SK-N-SH treated with all-trans-retinoic acid at 6 μM for 48 hours (cell line): ENCODE measurements at regions not wholly inside any gene's neighbourhood (a gene's known extent, or its start where the extent isn't known, plus 50 kb on each side); places are given as distances from the start of the nearest gene placed in this dataset.

Source experiments
- PPARA ChIP-seq: fragments of 250-450 bp; sonication (Bioruptor Pico); IDR thresholded peaks from 2 replicates; pipeline ENCODE4 v1.5.0; 2020; ENCODE audit warnings: mild to moderate bottlenecking, borderline replicate concordance
- TOX ChIP-seq: fragments of 250-450 bp; sonication (Bioruptor Pico); IDR thresholded peaks from 2 replicates; pipeline ENCODE4 v1.8.0; 2021; ENCODE audit warnings: mild to moderate bottlenecking, moderate library complexity, borderline replicate concordance

DNA sequence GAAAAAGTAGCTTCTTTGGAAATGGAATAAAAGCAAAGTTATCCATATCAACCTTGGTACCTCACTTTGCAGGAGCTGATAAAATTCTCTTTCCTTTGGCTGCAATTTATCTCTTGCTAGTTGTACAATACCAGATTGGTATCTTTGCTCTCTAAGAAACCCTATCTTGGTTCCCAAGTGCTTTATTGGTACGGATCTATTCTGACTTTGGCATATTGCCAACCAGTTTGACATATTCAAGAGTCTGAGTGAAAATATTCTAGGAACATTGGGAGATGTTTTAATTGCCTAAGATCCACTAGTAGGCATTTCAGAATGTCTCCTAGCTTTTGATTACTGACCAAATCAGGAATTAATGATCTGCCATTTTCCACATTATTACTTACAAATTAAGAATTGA, 167.2 kb upstream of the ATP2B1 start:
- TF ChIP-seq TOX (CRISPR knock-in tag), result no peak
- no peak for TF ChIP-seq PPARA (CRISPR knock-in tag)
